OCI-LY3 (cell line): ENCODE measurements at regions not wholly inside any gene's neighbourhood (a gene's known extent, or its start where the extent isn't known, plus 50 kb on each side); places are given as distances from the start of the nearest gene placed in this dataset.

Experiments
- CTCF ChIP-seq: fragments of 200-600, 300-600 bp; sonication (generic); IDR thresholded peaks from 2 replicates; pipeline ENCODE4 v1.5.1; 2014; ENCODE audit warnings: antibody characterized with exemption, low read length, low read depth
- EZH2phosphoT487 ChIP-seq: fragments of 200-600 bp; shearing (Covaris generic); IDR thresholded peaks from 2 replicates; pipeline ENCODE4 v1.6.1; 2018; ENCODE audit warnings: antibody characterized with exemption, mixed run types, low read depth

GRCh38 chr5:18932081-18932480 lies 1055.9 kb downstream of the CDH18 start:
- TF ChIP-seq CTCF (no peak), EZH2phosphoT487 (no peak)
